Panc1 (cell line): ENCODE measurements at regions not wholly inside any gene's neighbourhood (a gene's known extent, or its start where the extent isn't known, plus 50 kb on each side); places are given as distances from the start of the nearest gene placed in this dataset.

Experiments
- ATAC-seq: fragments of 200-7000 bp; cut with Tn5 transposase; 2 replicates; pipeline ENCODE4 v1.9.1; 2020; ENCODE audit warnings: mild to moderate bottlenecking, moderate library complexity
- BruUV-seq: library from RNA; stranded (reverse); fragments of 400-500 nt; replicated peaks from 2 replicates; lab custom pipeline; 2021; lab: Mats Ljungman, UMichigan
- CTCF ChIA-PET: fragments of 300-600 bp; sonication (Branson Sonifier 250); formaldehyde crosslinking; loops from one replicate; lab custom pipeline; 2022; ENCODE audit warnings: antibody characterized with exemption; lab: Charles Lee
- POLR2A ChIA-PET: fragments of 300-600 bp; sonication (Branson Sonifier 250); formaldehyde crosslinking; loops from one replicate; lab custom pipeline; 2022; ENCODE audit warnings: antibody characterized with exemption; lab: Charles Lee
- DNase-seq: peaks from one replicate; pipeline ENCODE4 v3.0.0-alpha.2; 2010; ENCODE audit warnings: low read depth, low spot score
- H3K27ac ChIP-seq: 2 replicates; pipeline ENCODE4 v1.5.1; 2011; ENCODE audit warnings: mild to moderate bottlenecking, low read length, inconsistent platforms
- H3K27me3 ChIP-seq: fragments of 200-500 bp; sonication (Bioruptor generic); 2 replicates; pipeline ENCODE4 v1.6.0; 2014; ENCODE audit warnings: low read length, inconsistent platforms; ENCODE audit not compliant: control insufficient read depth, insufficient read depth
- H3K36me3 ChIP-seq: fragments of 200-500 bp; sonication (Bioruptor generic); 2 replicates; pipeline ENCODE4 v1.5.1; 2014; ENCODE audit warnings: inconsistent platforms, mild to moderate bottlenecking, low read length, moderate library complexity; ENCODE audit not compliant: control insufficient read depth, insufficient read depth
- H3K4me1 ChIP-seq: 2 replicates; pipeline ENCODE4 v1.5.1; 2011; ENCODE audit warnings: inconsistent platforms, mild to moderate bottlenecking, low read length, moderate library complexity; ENCODE audit not compliant: control insufficient read depth, insufficient read depth
- H3K4me3 ChIP-seq, 2 experiments: 2 replicates each; pipeline ENCODE4 v1.5.1; 2011 to 2012; ENCODE audit warnings: low read depth in 2 of 2, low read length in 2 of 2, mild to moderate bottlenecking in 2 of 2, inconsistent platforms in 1 of 2, moderate library complexity in 1 of 2
- H3K9me3 ChIP-seq: fragments of 200-500 bp; sonication (Bioruptor generic); 2 replicates; pipeline ENCODE4 v1.5.1; 2014; ENCODE audit warnings: low read depth, mild to moderate bottlenecking, inconsistent platforms, low read length, moderate library complexity; ENCODE audit not compliant: control insufficient read depth, insufficient read depth
- CTCF ChIP-seq: fragments of 450-650 bp; IDR thresholded peaks from 2 replicates; pipeline ENCODE4 v1.5.1; 2017; ENCODE audit warnings: mild to moderate bottlenecking
- POLR2AphosphoS5 ChIP-seq: IDR thresholded peaks from 2 replicates; pipeline ENCODE4 v1.6.1; 2012; ENCODE audit warnings: mild to moderate bottlenecking, low read depth, low read length, moderate library complexity
- REST ChIP-seq, 2 experiments: IDR thresholded peaks; 2 replicates each; pipeline ENCODE4 v1.6.1; 2011 to 2012; ENCODE audit warnings: low read depth in 2 of 2, control low read depth in 1 of 2, low read length in 1 of 2, mild to moderate bottlenecking in 1 of 2, moderate library complexity in 1 of 2; ENCODE audit not compliant: insufficient read depth in 1 of 2
- SIN3A ChIP-seq: IDR thresholded peaks from 2 replicates; pipeline ENCODE4 v1.6.1; 2012; ENCODE audit warnings: low read depth, mild to moderate bottlenecking, low read length, moderate library complexity, borderline replicate concordance; ENCODE audit not compliant: insufficient read depth
- TCF7L2 ChIP-seq: IDR thresholded peaks from 2 replicates; pipeline ENCODE4 v1.6.1; 2011; ENCODE audit warnings: mild to moderate bottlenecking, low read depth, low read length, inconsistent platforms
- in situ Hi-C: cut with HindIII; loops from 2 replicates; pipeline ENCODE4 v1.10.0; 2016; ENCODE audit warnings: low sequenced_read_pairs, low pct_unique_long_range_greater_than_20kb
- intact Hi-C: fragments of 100-400 bp; cut with micrococcal nuclease; formaldehyde crosslinking; loops from one replicate; pipeline ENCODE4 v1.10.0; 2022; ENCODE audit not compliant: unreplicated experiment

- Histone ChIP-seq H3K36me3 (no peaks in the 10 kb centered on the region), H3K4me1 (no peaks in the 10 kb centered on the region), H3K4me3 (no peak overlapping the region), H3K27ac (no peak overlapping the region), H3K9me3 (no peaks in the 10 kb centered on the region), H3K27me3 (no peaks in the 10 kb centered on the region)
- CTCF ChIA-PET, result no interaction called here
- ATAC-seq (no peak), DNase-seq (no peak)
- no TSS peak for BruUV-seq
- intact Hi-C loops, result loop anchor here (5.0 to 10.0 kb wide), 3 partner anchors 973 to 1511 kb away; no protein-coding TSS in a partner anchor
- TF ChIP-seq CTCF, result no peak
- TF ChIP-seq POLR2AphosphoS5, result no peak
- no peak for TF ChIP-seq SIN3A
- no peak for TF ChIP-seq TCF7L2
- TF ChIP-seq REST (IDR thresholded peaks at IDR 0.05; ENCODE audit: insufficient read depth in 1 of 2, low read depth in 2 of 2, low read length in 1 of 2), result no peak
- POLR2A ChIA-PET, result no interaction called here
- in situ Hi-C loops, result no loop called here
Observed at GRCh38 chr6:164928057-164928727, 381.2 kb downstream of the C6orf118 start.

DNA sequence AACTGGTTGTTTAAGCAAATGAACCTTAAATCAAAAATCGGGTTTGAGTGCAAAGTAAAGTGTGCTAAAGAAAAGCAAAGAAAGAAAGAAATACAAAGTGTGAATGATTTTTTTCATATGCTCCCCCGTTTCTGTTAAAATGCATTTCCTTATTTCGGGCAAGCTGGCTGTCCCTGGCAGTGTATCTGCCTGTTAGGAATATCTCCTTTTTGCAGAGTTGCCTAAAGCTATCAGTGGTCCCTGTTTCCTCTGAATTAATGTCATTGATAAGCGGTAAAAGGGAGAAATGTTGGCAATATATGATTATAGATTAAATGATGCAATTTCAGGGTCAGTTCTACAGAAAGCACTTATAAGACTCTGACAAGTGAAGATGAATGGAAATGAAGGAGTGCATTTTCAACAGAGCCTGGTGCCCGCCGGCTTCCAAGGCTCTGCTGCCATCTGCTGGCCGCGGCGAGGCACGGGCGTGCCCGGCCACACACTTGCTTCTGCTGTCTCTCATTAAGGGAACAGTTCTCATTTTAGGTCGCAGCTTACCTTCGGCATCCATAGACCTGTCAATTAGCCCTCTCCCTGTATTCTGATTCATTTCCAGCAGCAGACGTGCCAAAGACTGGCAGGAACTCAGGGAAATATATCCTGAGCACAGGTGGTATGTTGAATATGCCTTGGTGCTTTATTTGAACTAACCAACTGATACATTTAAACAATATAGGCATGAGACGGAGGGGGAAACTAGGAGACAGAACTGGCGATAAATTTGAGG, 381.9 kb downstream of the C6orf118 start:
- CTCF ChIA-PET, result no interaction called here
- H3K27ac ChIP-seq, result no peak overlapping the region
- H3K36me3 ChIP-seq, result no peaks in the 10 kb centered on the region
- no peak overlapping the region for H3K4me3 ChIP-seq
- no peaks in the 10 kb centered on the region for H3K9me3 ChIP-seq
- in situ Hi-C loops, result no loop called here
- H3K27me3 ChIP-seq, result no peaks in the 10 kb centered on the region
- intact Hi-C loops, result loop anchor here (5.0 to 10.0 kb wide), 3 partner anchors 973 to 1510 kb away; no protein-coding TSS in a partner anchor
- no TSS peak for BruUV-seq
- ATAC-seq (peak; percentile 95), DNase-seq (peak; percentile 36)
- TF ChIP-seq CTCF, result peak; percentile 98
- TF ChIP-seq SIN3A, result no peak
- H3K4me1 ChIP-seq, result no peaks in the 10 kb centered on the region
- POLR2A ChIA-PET, result no interaction called here
